Ectodermal cell (in vitro differentiated cells): ENCODE measurements at regions not wholly inside any gene's neighbourhood (a gene's known extent, or its start where the extent isn't known, plus 50 kb on each side); places are given as distances from the start of the nearest gene placed in this dataset.

ENCODE experiments used
- H3K27ac ChIP-seq: 2 replicates; pipeline ENCODE4 v1.7.0; 2013; ENCODE audit warnings: mild to moderate bottlenecking, low read depth, low read length; ENCODE audit not compliant: insufficient read depth, poor library complexity, severe bottlenecking
- H3K27me3 ChIP-seq: 2 replicates; pipeline ENCODE4 v1.7.0; 2013; ENCODE audit warnings: mild to moderate bottlenecking, low read length; ENCODE audit not compliant: insufficient read depth, control insufficient read depth, poor library complexity, severe bottlenecking
- H3K36me3 ChIP-seq: one replicate; pipeline ENCODE4 v1.7.0; 2013; ENCODE audit warnings: low read length; ENCODE audit not compliant: control insufficient read depth, insufficient read depth
- H3K4me1 ChIP-seq: one replicate; pipeline ENCODE4 v1.7.0; 2013; ENCODE audit warnings: low read length; ENCODE audit not compliant: control insufficient read depth, insufficient read depth
- H3K4me3 ChIP-seq: 2 replicates; pipeline ENCODE4 v1.7.0; 2013; ENCODE audit warnings: low read depth, low read length, control low read depth; ENCODE audit not compliant: insufficient read depth
- H3K9me3 ChIP-seq: 2 replicates; pipeline ENCODE4 v1.7.0; 2013; ENCODE audit warnings: mild to moderate bottlenecking, low read length, moderate library complexity; ENCODE audit not compliant: control insufficient read depth
- WGBS, 2 experiments: methylation state at CpG; one replicate each; pipeline ENCODE4 v1.1.7; 2013; ENCODE audit warnings: missing lambda C conversion rate in 2 of 2; 5-methylcytosine and 5-hydroxymethylcytosine counted together

GRCh38 chr3:70849911-70850699, 537.7 kb upstream of the MDFIC2 start:
- Histone ChIP-seq H3K4me1 (no peaks in the 10 kb centered on the region), H3K27ac (no peak overlapping the region), H3K9me3 (no peaks in the 10 kb centered on the region), H3K36me3 (no peaks in the 10 kb centered on the region), H3K27me3 (no peaks in the 10 kb centered on the region), H3K4me3 (no peak overlapping the region)
- 93 to 98% methylated on average over 5 to 6 of the region's 6 CpGs for WGBS, 2 experiments

GRCh38 chr3:70840106-70840870, 527.9 kb upstream of the MDFIC2 start:
- Histone ChIP-seq H3K9me3 (no peaks in the 10 kb centered on the region), H3K27ac (peak overlapping the region; percentile 38), H3K4me3 (no peak overlapping the region), H3K4me1 (peaks cover 4% of the 10 kb centered on the region), H3K27me3 (no peaks in the 10 kb centered on the region), H3K36me3 (no peaks in the 10 kb centered on the region)
- 77 to 87% methylated on average over 4 of the region's 4 CpGs for WGBS, 2 experiments

- Histone ChIP-seq H3K4me3 (no peak overlapping the region), H3K27me3 (no peaks in the 10 kb centered on the region), H3K27ac (no peak overlapping the region), H3K9me3 (no peaks in the 10 kb centered on the region), H3K4me1 (no peaks in the 10 kb centered on the region), H3K36me3 (no peaks in the 10 kb centered on the region)
- whole genome bisulfite sequencing, 2 experiments, result 79 to 83% methylated on average over 6 to 7 of the region's 7 CpGs
Observed at GRCh38 chr3:70833239-70833960, 521.0 kb upstream of the MDFIC2 start.

GRCh38 chr3:70832834-70833205, 520.4 kb upstream of the MDFIC2 start:
- H3K27ac ChIP-seq, result no peak overlapping the region

GRCh38 chr3:70832089-70832833, 519.8 kb upstream of the MDFIC2 start:
- Histone ChIP-seq H3K27ac (no peak overlapping the region), H3K4me1 (no peaks in the 10 kb centered on the region), H3K4me3 (no peak overlapping the region), H3K27me3 (no peaks in the 10 kb centered on the region), H3K9me3 (no peaks in the 10 kb centered on the region), H3K36me3 (no peaks in the 10 kb centered on the region)
- WGBS, 2 experiments, result 87 to 91% methylated on average over 5 of the region's 5 CpGs

More at GRCh38 chr3:70832834-70833205, 520.4 kb upstream of the MDFIC2 start:
- Histone ChIP-seq H3K9me3 (no peaks in the 10 kb centered on the region), H3K4me1 (no peaks in the 10 kb centered on the region), H3K4me3 (no peak overlapping the region), H3K36me3 (no peaks in the 10 kb centered on the region), H3K27me3 (no peaks in the 10 kb centered on the region)

- H3K27me3 ChIP-seq, result no peaks in the 10 kb centered on the region
- H3K9me3 ChIP-seq, result no peaks in the 10 kb centered on the region
- H3K4me1 ChIP-seq, result no peaks in the 10 kb centered on the region
- H3K4me3 ChIP-seq, result no peak overlapping the region
- no peak overlapping the region for H3K27ac ChIP-seq
- no peaks in the 10 kb centered on the region for H3K36me3 ChIP-seq
- WGBS, 2 experiments, result 93 to 94% methylated on average over 6 of the region's 6 CpGs
Observed at GRCh38 chr3:70829092-70829491, 516.7 kb upstream of the MDFIC2 start.

GRCh38 chr3:70824773-70825172, 512.3 kb upstream of the MDFIC2 start:
- no peaks in the 10 kb centered on the region for H3K4me1 ChIP-seq
- H3K27ac ChIP-seq, result no peak overlapping the region
- H3K4me3 ChIP-seq, result no peak overlapping the region
- H3K27me3 ChIP-seq, result no peaks in the 10 kb centered on the region
- H3K36me3 ChIP-seq, result no peaks in the 10 kb centered on the region
- 50 to 90% methylated on average over 1 of the region's 1 CpG for WGBS, 2 experiments
- H3K9me3 ChIP-seq, result no peaks in the 10 kb centered on the region

- Histone ChIP-seq H3K27me3 (no peaks in the 10 kb centered on the region), H3K9me3 (no peaks in the 10 kb centered on the region), H3K4me3 (no peak overlapping the region), H3K27ac (no peak overlapping the region), H3K36me3 (no peaks in the 10 kb centered on the region), H3K4me1 (no peaks in the 10 kb centered on the region)
- 95 to 96% methylated on average over 2 of the region's 2 CpGs for WGBS, 2 experiments
Observed at GRCh38 chr3:70824078-70824477, 511.6 kb upstream of the MDFIC2 start.

- WGBS, 2 experiments, result 93 to 95% methylated on average over 2 to 3 of the region's 3 CpGs
Observed at GRCh38 chr3:70823622-70824021, 511.2 kb upstream of the MDFIC2 start.

More at GRCh38 chr3:70823622-70824021, 511.2 kb upstream of the MDFIC2 start:
- no peaks in the 10 kb centered on the region for H3K9me3 ChIP-seq
- H3K4me1 ChIP-seq, result no peaks in the 10 kb centered on the region
- H3K4me3 ChIP-seq, result no peak overlapping the region
- H3K27me3 ChIP-seq, result no peaks in the 10 kb centered on the region
- no peaks in the 10 kb centered on the region for H3K36me3 ChIP-seq
- H3K27ac ChIP-seq, result no peak overlapping the region
